HT-29 (cell line): ENCODE measurements at regions not wholly inside any gene's neighbourhood (a gene's known extent, or its start where the extent isn't known, plus 50 kb on each side); places are given as distances from the start of the nearest gene placed in this dataset.
A peak's percentile ranks its signal among the peaks of the same experiment; 100 is the strongest.
"Not testable (repeated sequence)": the region's sequence is repeated elsewhere in the genome, so short reads cannot be mapped to it uniquely, and the experiment has no call there.

Experiments used
- DNase-seq: peaks from one replicate; pipeline ENCODE4 v3.0.0-alpha.2; 2015; ENCODE audit warnings: low spot score

DNA sequence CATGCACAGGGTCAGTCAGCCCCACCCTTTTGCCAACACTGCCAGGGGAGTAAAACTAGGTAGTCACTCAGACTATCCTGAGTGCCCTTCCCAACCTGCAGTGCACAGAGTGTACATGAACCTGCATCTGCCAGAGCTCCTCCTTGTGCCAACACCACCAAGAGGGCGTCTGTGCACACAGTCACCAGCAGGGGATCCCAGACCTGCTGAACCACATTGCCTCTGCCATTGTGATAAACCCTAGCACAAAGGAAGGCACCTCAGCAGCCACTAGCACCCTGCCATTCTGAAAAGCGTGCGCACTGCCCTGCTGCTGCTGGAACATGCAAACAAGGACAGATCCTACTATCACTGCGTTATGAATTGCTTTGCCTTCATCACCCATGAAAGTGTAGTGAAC, 247.8 kb upstream of the POU3F4 start:
- peak; percentile 9 for DNase-seq

DNA sequence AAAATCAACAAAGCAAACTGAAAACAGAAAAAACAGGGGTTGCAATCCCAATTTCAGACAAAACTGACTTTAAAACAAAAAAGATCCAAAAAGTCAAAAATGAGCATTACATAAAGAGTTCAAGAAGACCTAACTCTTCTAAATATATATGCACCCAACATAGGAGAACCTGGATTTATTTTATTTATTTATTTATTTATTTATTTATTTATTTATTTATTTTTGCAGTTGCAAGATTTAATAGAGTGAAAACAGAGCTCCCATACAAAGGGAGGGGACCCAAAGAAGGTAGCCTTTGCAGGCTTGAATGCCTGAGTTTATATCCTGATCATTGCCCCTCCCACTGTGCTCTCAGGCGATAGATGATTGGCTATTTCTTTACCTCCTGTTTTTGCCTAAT, 245.9 kb upstream of the POU3F4 start:
- not testable (repeated sequence) for DNase-seq

DNA sequence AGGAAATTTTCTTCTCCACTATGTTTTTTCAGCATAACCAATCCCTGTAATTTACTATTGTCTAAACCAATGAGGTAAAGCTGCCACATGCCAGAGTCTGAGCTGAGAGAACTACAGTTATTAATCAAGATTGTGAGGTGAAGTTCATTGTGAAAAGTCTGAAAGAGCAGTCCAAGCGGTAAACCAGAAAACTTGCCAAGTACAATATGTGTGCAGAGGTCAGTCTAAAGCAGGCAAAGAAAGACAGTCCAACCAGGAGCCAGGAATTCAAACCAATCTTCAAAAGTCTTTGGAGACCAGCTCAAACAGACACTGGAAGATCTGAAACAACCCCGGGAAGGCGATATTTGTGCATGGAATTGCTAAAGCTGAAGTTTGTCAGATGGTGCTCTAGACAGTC, 229.1 kb upstream of the POU3F4 start:
- no peak for DNase-seq

DNA sequence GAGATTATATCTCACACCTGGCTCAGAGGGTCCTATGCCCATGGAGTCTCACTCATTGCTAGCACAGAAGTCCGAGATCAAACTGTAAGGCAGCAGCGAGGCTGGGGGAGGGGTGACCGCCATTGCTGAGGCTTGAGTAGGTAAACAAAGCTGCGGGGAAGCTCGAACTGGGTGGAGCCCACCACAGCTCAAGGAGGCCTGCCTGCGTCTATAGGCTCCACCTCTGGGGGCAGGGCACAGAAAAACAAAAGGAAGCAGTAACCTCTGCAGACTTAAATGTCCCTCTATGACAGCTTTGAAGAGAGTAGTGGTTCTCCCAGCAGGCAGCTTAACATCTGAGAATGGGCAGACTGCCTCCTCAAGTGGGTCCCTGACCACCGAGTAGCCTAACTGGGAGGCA, 221.5 kb upstream of the POU3F4 start:
- DNase-seq, result not testable (repeated sequence)

DNA sequence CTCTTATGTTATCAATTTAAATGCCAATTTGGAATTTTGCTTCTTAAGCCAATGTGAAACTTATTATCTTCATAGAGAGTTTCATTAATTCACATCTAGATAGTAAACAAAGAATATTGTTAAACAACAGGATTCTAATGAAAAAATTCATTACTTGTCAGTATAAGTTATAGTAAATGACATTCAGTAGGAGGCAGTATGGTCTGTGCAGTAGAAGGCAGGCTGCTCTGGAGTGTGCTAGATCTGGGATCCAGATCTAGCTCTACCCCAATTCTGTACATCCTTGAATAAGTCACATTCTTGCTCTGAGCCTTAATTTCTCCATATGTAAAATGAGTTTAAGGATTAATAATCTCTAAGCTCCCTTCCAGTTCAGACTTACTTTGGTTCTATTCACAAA, 202.7 kb upstream of the POU3F4 start:
- no peak for DNase-seq

DNA sequence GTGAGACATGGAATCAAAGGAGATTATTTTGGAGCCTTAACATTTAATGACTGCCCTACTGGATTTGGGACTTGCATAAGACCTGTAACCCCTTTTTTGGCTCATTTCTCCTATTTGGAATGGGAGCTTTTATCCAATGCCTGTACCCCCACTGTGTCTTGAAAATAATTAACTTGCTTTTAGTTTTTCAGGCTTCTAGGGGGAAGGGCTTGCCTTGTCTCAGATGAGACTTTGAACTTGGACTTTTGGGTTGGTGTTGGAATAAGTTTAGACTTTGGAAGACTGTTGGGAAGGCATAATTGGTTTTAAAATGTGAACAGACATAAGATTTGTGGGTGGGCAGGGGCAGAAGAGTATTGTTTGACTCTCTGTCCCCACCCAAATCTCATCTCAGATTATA, 189.1 kb upstream of the POU3F4 start:
- DNase-seq, result no peak

DNA sequence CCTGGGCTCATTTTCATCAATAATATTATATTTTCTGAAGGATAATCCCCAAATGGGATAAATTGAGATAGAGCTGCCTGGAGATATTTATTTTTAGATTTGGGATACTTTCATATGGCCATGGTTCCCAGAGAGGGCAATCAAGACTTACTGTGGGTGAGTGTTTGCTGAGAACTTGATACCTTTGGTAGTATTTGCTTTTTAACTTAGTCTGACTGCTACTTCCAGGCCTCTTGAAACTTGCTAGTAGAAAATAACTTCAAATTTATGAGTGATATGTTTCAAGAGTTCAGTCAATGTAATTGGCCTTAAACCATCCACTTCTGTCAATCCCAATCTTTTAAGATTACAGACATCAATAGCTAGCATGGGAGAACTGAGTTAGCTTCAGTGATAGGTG, 181.6 kb upstream of the POU3F4 start:
- no peak for DNase-seq

DNA sequence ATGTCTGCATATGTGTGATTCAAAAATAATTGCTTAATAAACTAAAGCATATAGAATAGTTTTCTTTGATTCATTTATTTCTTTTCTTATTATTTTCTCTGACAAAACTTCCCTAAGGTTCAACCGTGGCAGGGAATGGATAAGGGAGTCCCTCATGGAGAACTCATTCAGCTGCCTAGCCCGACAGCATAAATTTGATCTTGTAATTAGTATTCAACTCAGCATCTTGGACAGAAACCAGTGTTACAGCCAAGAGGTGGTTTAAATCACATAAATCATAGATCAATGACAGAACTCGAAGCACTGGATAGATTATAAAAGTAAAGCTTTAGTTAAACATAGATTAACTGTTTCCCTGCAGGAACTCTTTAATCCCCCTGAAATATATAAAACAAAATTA, 174.3 kb upstream of the POU3F4 start:
- no peak for DNase-seq

DNA sequence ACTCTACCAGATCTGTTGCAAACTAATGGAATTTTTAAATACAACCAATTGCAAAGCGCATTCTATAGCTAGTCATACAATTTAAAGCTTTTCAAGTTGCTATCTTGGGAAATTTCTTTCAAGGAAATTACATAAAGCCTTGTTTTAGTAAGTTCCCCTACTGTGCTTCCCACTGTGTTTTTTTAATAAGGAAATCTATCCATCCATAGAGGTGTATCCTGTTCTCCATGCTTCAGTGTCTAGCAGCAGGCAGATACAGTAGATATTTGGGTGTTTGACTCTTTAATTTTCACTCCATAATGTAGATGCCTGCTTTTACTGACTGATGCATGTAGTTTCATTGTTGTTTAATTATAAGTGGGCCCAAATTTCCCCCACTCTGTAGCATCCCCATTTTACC, 171.6 kb upstream of the POU3F4 start:
- DNase-seq, result no peak

DNA sequence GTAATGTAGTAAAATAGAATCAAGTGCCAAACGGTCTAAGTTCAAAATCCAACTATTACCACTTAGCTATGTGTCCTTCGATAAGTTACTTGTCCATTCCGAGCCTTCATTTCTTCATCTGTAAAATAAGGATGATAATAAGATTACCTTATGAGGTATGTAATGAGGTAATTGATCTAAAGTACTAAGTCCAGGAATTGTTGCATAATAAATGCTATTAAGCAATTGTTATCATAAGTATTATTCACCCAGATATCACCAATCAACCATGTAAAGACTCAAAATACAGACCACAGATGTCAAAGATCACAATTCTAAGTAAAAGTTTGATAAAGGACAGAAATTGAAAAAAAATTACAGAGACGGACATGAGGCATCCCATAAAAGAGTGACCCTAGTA, 168.4 kb upstream of the POU3F4 start:
- DNase-seq, result no peak

DNA sequence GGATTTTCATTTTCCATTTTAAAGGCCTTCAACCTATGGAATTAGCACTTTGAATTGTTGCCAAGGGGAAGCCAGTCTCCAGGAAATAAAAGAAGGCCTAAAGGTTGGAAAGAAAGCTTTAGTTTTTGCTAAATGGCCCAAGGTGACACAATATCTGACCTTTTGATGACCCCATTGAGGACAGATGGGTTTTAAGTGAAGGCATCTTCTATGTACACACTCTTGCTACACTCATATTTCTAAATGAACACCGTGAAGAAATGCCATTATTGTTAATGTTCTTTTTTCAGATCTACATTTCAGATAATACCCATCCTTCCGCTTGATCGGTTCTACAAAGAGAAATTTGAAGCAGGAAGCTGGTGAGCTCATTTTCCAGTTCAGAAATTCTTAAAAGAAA, 162.8 kb upstream of the POU3F4 start:
- no peak for DNase-seq
